ENCODE measurements at regions not wholly inside any gene's neighbourhood (a gene's known extent, or its start where the extent isn't known, plus 50 kb on each side); places are given as distances from the start of the nearest gene placed in this dataset.
"Not testable (repeated sequence)": the region's sequence is repeated elsewhere in the genome, so short reads cannot be mapped to it uniquely, and the experiment has no call there.

- no peak for DNase-seq (ENCODE audit: low spot score)
- no peak for FAIRE-seq
Observed at GRCh38 chr7:131649003-131649541, 92.6 kb upstream of the PODXL start.

GRCh38 chr7:131648491-131648890 lies 92.1 kb upstream of the PODXL start:
- DNase-seq (ENCODE audit: low spot score) (no peak), FAIRE-seq (no peak)

GRCh38 chr7:131646203-131646602 lies 89.8 kb upstream of the PODXL start:
- DNase-seq (ENCODE audit: low spot score): no peak
- FAIRE-seq: no peak

- DNase-seq (ENCODE audit: low spot score) (no peak), FAIRE-seq (no peak)
Observed at GRCh38 chr7:131642429-131642828, 86.0 kb upstream of the PODXL start.

GRCh38 chr7:131640686-131641085 lies 84.3 kb upstream of the PODXL start:
- DNase-seq (ENCODE audit: low spot score): no peak
- no peak for FAIRE-seq

GRCh38 chr7:131638641-131639430 lies 82.4 kb upstream of the PODXL start:
- DNase-seq (ENCODE audit: low spot score) (no peak), FAIRE-seq (no peak)

- no peak for FAIRE-seq
- no peak for DNase-seq (ENCODE audit: low spot score)
Observed at GRCh38 chr7:131637859-131638258, 81.4 kb upstream of the PODXL start.

- FAIRE-seq: no peak
- DNase-seq (ENCODE audit: low spot score): no peak
Observed at GRCh38 chr7:131636092-131636491, 79.7 kb upstream of the PODXL start.

- DNase-seq (ENCODE audit: low spot score); FAIRE-seq: not testable (repeated sequence)
Observed at GRCh38 chr7:131634197-131634596, 77.8 kb upstream of the PODXL start.

GRCh38 chr7:131633342-131633843 lies 77.0 kb upstream of the PODXL start:
- DNase-seq (ENCODE audit: low spot score): peak; percentile 44
- no peak for FAIRE-seq

- peak; percentile 44 for FAIRE-seq
- DNase-seq (ENCODE audit: low spot score): no peak
Observed at GRCh38 chr7:131630427-131630826, 74.0 kb upstream of the PODXL start.

- no peak for FAIRE-seq
- peak; percentile 73 for DNase-seq (ENCODE audit: low spot score)
Observed at GRCh38 chr7:131629217-131629882, 72.9 kb upstream of the PODXL start.

- no peak for FAIRE-seq
- no peak for DNase-seq (ENCODE audit: low spot score)
Observed at GRCh38 chr7:131628634-131629033, 72.2 kb upstream of the PODXL start.

GRCh38 chr7:131627735-131628190 lies 71.3 kb upstream of the PODXL start:
- DNase-seq (ENCODE audit: low spot score) (no peak), FAIRE-seq (no peak)

GRCh38 chr7:131626643-131627042 lies 70.2 kb upstream of the PODXL start:
- DNase-seq (ENCODE audit: low spot score) (no peak), FAIRE-seq (no peak)

- FAIRE-seq (no peak), DNase-seq (ENCODE audit: low spot score) (peak; percentile 76)
Observed at GRCh38 chr7:131625817-131626372, 69.5 kb upstream of the PODXL start.

- DNase-seq (ENCODE audit: low spot score); FAIRE-seq: not testable (repeated sequence)
Observed at GRCh38 chr7:131625345-131625744, 68.9 kb upstream of the PODXL start.

GRCh38 chr7:131624536-131624935 lies 68.1 kb upstream of the PODXL start:
- no peak for FAIRE-seq

GRCh38 chr7:131623154-131623553 lies 66.7 kb upstream of the PODXL start:
- no peak for FAIRE-seq

More at GRCh38 chr7:131624536-131624935, 68.1 kb upstream of the PODXL start:
- DNase-seq (ENCODE audit: low spot score): no peak

GRCh38 chr7:131621652-131622051 lies 65.2 kb upstream of the PODXL start:
- FAIRE-seq (no peak), DNase-seq (ENCODE audit: low spot score) (no peak)

More at GRCh38 chr7:131623154-131623553, 66.7 kb upstream of the PODXL start:
- no peak for DNase-seq (ENCODE audit: low spot score)

- FAIRE-seq (no peak), DNase-seq (ENCODE audit: low spot score) (no peak)
Observed at GRCh38 chr7:131620673-131621609, 64.5 kb upstream of the PODXL start.

All from urothelium cell line (cell line).